Activated T-helper 17 cell treated with anti-CD3 and anti-CD28 coated beads, Interleukin-2, amount 50 U/mL, for 72 hours (primary cell): ENCODE measurements at regions not wholly inside any gene's neighbourhood (a gene's known extent, or its start where the extent isn't known, plus 50 kb on each side); places are given as distances from the start of the nearest gene placed in this dataset.
"Not testable (repeated sequence)": the region's sequence is repeated elsewhere in the genome, so short reads cannot be mapped to it uniquely, and the experiment has no call there.

Experiments
- ATAC-seq: fragments of 150-1000 bp; cut with Tn5 transposase; replicated peaks from 2 replicates; pipeline ENCODE4 v1.10.0; 2021; ENCODE audit warnings: mild to moderate bottlenecking, moderate library complexity
- H3K27ac Mint-ChIP-seq: one replicate; pipeline ENCODE4 v1.8.0; 2022; ENCODE audit warnings: mixed read lengths
- H3K27me3 Mint-ChIP-seq: one replicate; pipeline ENCODE4 v1.8.0; 2022; ENCODE audit warnings: mixed read lengths
- H3K36me3 Mint-ChIP-seq: one replicate; pipeline ENCODE4 v1.8.0; 2022; ENCODE audit warnings: low read depth, mild to moderate bottlenecking, mixed read lengths
- H3K4me1 Mint-ChIP-seq: one replicate; pipeline ENCODE4 v1.8.0; 2022; ENCODE audit warnings: mixed read lengths
- H3K4me3 Mint-ChIP-seq: one replicate; pipeline ENCODE4 v1.8.0; 2022; ENCODE audit warnings: mild to moderate bottlenecking, mixed read lengths
- H3K9me3 Mint-ChIP-seq: one replicate; pipeline ENCODE4 v1.8.0; 2022; ENCODE audit warnings: mixed read lengths

GRCh38 chr12:46491548-46491947, 119.0 kb upstream of the SLC38A2 start:
- ATAC-seq = no peak
- Mint-ChIP-seq H3K27ac (no peak overlapping the region), H3K9me3 (no peaks in the 10 kb centered on the region), H3K36me3 (no peaks in the 10 kb centered on the region), H3K4me3 (no peak overlapping the region), H3K27me3 (no peaks in the 10 kb centered on the region), H3K4me1 (no peaks in the 10 kb centered on the region)

- ATAC-seq = no peak
- Mint-ChIP-seq H3K4me3 (no peak overlapping the region), H3K9me3 (no peaks in the 10 kb centered on the region), H3K4me1 (no peaks in the 10 kb centered on the region), H3K27me3 (no peaks in the 10 kb centered on the region), H3K36me3 (no peaks in the 10 kb centered on the region), H3K27ac (no peak overlapping the region)
Observed at GRCh38 chr12:46490635-46491034, 118.1 kb upstream of the SLC38A2 start.

GRCh38 chr12:46489951-46490388, 117.4 kb upstream of the SLC38A2 start:
- H3K9me3 Mint-ChIP-seq = no peaks in the 10 kb centered on the region
- no peaks in the 10 kb centered on the region for H3K36me3 Mint-ChIP-seq
- H3K27ac Mint-ChIP-seq = no peak overlapping the region
- no peaks in the 10 kb centered on the region for H3K4me1 Mint-ChIP-seq
- H3K4me3 Mint-ChIP-seq = no peak overlapping the region
- H3K27me3 Mint-ChIP-seq = no peaks in the 10 kb centered on the region
- ATAC-seq = no peak

GRCh38 chr12:46487567-46488131, 115.1 kb upstream of the SLC38A2 start:
- H3K4me1 Mint-ChIP-seq = no peaks in the 10 kb centered on the region
- no peak overlapping the region for H3K27ac Mint-ChIP-seq
- no peaks in the 10 kb centered on the region for H3K9me3 Mint-ChIP-seq
- ATAC-seq = no peak
- no peaks in the 10 kb centered on the region for H3K27me3 Mint-ChIP-seq
- H3K4me3 Mint-ChIP-seq = no peak overlapping the region
- no peaks in the 10 kb centered on the region for H3K36me3 Mint-ChIP-seq

- no peak for ATAC-seq
- no peaks in the 10 kb centered on the region for H3K27me3 Mint-ChIP-seq
- no peaks in the 10 kb centered on the region for H3K36me3 Mint-ChIP-seq
- no peak overlapping the region for H3K4me3 Mint-ChIP-seq
- peaks cover 5% of the 10 kb centered on the region for H3K9me3 Mint-ChIP-seq
- no peak overlapping the region for H3K27ac Mint-ChIP-seq
- no peaks in the 10 kb centered on the region for H3K4me1 Mint-ChIP-seq
Observed at GRCh38 chr12:46486588-46486987, 114.0 kb upstream of the SLC38A2 start.

- Mint-ChIP-seq H3K4me3 (no peak overlapping the region), H3K9me3 (peaks cover 5% of the 10 kb centered on the region), H3K4me1 (no peaks in the 10 kb centered on the region), H3K27me3 (no peaks in the 10 kb centered on the region), H3K27ac (no peak overlapping the region), H3K36me3 (no peaks in the 10 kb centered on the region)
- no peak for ATAC-seq
Observed at GRCh38 chr12:46485853-46486252, 113.3 kb upstream of the SLC38A2 start.

GRCh38 chr12:46484396-46485061, 112.0 kb upstream of the SLC38A2 start:
- Mint-ChIP-seq H3K27me3 (no peaks in the 10 kb centered on the region), H3K36me3 (no peaks in the 10 kb centered on the region), H3K27ac (no peak overlapping the region), H3K9me3 (peaks cover 5% of the 10 kb centered on the region), H3K4me1 (no peaks in the 10 kb centered on the region), H3K4me3 (no peak overlapping the region)
- no peak for ATAC-seq

- no peaks in the 10 kb centered on the region for H3K4me1 Mint-ChIP-seq
- no peaks in the 10 kb centered on the region for H3K27me3 Mint-ChIP-seq
Observed at GRCh38 chr12:46483572-46484395, 111.2 kb upstream of the SLC38A2 start.

GRCh38 chr12:46480724-46481123, 108.2 kb upstream of the SLC38A2 start:
- Mint-ChIP-seq H3K36me3 (no peaks in the 10 kb centered on the region), H3K27me3 (no peaks in the 10 kb centered on the region), H3K27ac (no peak overlapping the region), H3K9me3 (peaks cover 9% of the 10 kb centered on the region), H3K4me1 (peaks cover 6% of the 10 kb centered on the region), H3K4me3 (no peak overlapping the region)
- no peak for ATAC-seq

More at GRCh38 chr12:46483572-46484395, 111.2 kb upstream of the SLC38A2 start:
- Mint-ChIP-seq H3K4me3 (no peak overlapping the region), H3K9me3 (peaks cover 9% of the 10 kb centered on the region), H3K27ac (no peak overlapping the region), H3K36me3 (no peaks in the 10 kb centered on the region)
- no peak for ATAC-seq

- H3K4me3 Mint-ChIP-seq = no peak overlapping the region
- H3K9me3 Mint-ChIP-seq = peaks cover 9% of the 10 kb centered on the region
- ATAC-seq = no peak
Observed at GRCh38 chr12:46480316-46480715, 107.7 kb upstream of the SLC38A2 start.

GRCh38 chr12:46478123-46478522, 105.5 kb upstream of the SLC38A2 start:
- peak overlapping the region; percentile 18 for H3K27ac Mint-ChIP-seq
- no peak overlapping the region for H3K4me3 Mint-ChIP-seq
- H3K36me3 Mint-ChIP-seq = no peaks in the 10 kb centered on the region
- H3K27me3 Mint-ChIP-seq = no peaks in the 10 kb centered on the region
- peaks cover 9% of the 10 kb centered on the region for H3K9me3 Mint-ChIP-seq
- no peak for ATAC-seq
- H3K4me1 Mint-ChIP-seq = peaks cover 11% of the 10 kb centered on the region

More at GRCh38 chr12:46480316-46480715, 107.7 kb upstream of the SLC38A2 start:
- no peaks in the 10 kb centered on the region for H3K36me3 Mint-ChIP-seq
- peaks cover 6% of the 10 kb centered on the region for H3K4me1 Mint-ChIP-seq
- H3K27ac Mint-ChIP-seq = no peak overlapping the region
- no peaks in the 10 kb centered on the region for H3K27me3 Mint-ChIP-seq

- Mint-ChIP-seq H3K9me3 (peaks cover 9% of the 10 kb centered on the region), H3K36me3 (no peaks in the 10 kb centered on the region), H3K27ac (peak overlapping the region; percentile 18), H3K27me3 (no peaks in the 10 kb centered on the region), H3K4me1 (peaks cover 11% of the 10 kb centered on the region), H3K4me3 (no peak overlapping the region)
- ATAC-seq = no peak
Observed at GRCh38 chr12:46477541-46477940, 105.0 kb upstream of the SLC38A2 start.

GRCh38 chr12:46475972-46476645, 103.5 kb upstream of the SLC38A2 start:
- H3K4me3 Mint-ChIP-seq = no peak overlapping the region
- H3K27ac Mint-ChIP-seq = no peak overlapping the region
- H3K4me1 Mint-ChIP-seq = peaks cover 11% of the 10 kb centered on the region
- no peak for ATAC-seq
- H3K36me3 Mint-ChIP-seq = no peaks in the 10 kb centered on the region
- H3K9me3 Mint-ChIP-seq = peaks cover 4% of the 10 kb centered on the region
- no peaks in the 10 kb centered on the region for H3K27me3 Mint-ChIP-seq

- H3K36me3 Mint-ChIP-seq, H3K27me3 Mint-ChIP-seq: not testable (repeated sequence)
Observed at GRCh38 chr12:46474385-46474784, 101.8 kb upstream of the SLC38A2 start.

More at GRCh38 chr12:46474385-46474784, 101.8 kb upstream of the SLC38A2 start:
- not testable (repeated sequence) for H3K9me3 Mint-ChIP-seq, H3K4me3 Mint-ChIP-seq, ATAC-seq, H3K27ac Mint-ChIP-seq
- H3K4me1 Mint-ChIP-seq = peaks cover 19% of the 10 kb centered on the region
